B cell (primary cell): ENCODE measurements at regions not wholly inside any gene's neighbourhood (a gene's known extent, or its start where the extent isn't known, plus 50 kb on each side); places are given as distances from the start of the nearest gene placed in this dataset.

Experiments used
- ATAC-seq: fragments of 200-7000 bp; cut with Tn5 transposase; one replicate; pipeline ENCODE4 v1.10.0; 2021; ENCODE audit warnings: low read depth, mild to moderate bottlenecking, moderate number of reproducible peaks, moderate library complexity
- CTCF ChIA-PET: fragments of 350-600 bp; sonication (Branson Sonifier 250); formaldehyde crosslinking; loops from one replicate; lab custom pipeline; 2021; ENCODE audit warnings: antibody characterized with exemption, inconsistent platforms; lab: Charles Lee
- POLR2A ChIA-PET: fragments of 350-600 bp; sonication (Branson Sonifier 250); formaldehyde crosslinking; loops from one replicate; lab custom pipeline; 2021; ENCODE audit warnings: antibody characterized with exemption; lab: Charles Lee
- DNase-seq: peaks from one replicate; pipeline ENCODE4 v3.0.0; 2013
- H2AFZ ChIP-seq: 2 replicates; pipeline ENCODE4 v1.6.1; 2012; ENCODE audit warnings: mild to moderate bottlenecking, low read depth, low read length; ENCODE audit not compliant: insufficient read depth, poor library complexity, severe bottlenecking
- H3K27ac ChIP-seq, 2 donors: 1 replicate in 1 of 2; 2 replicates in 1 of 2; pipeline ENCODE4 v1.5.1; 2012 to 2013; ENCODE audit warnings: low read length in 2 of 2, mild to moderate bottlenecking in 2 of 2, moderate library complexity in 1 of 2
- H3K27me3 ChIP-seq, 4 experiments: fragments of 200-600 bp in 1 of 4; sonication (generic) in 1 of 4; replicated peaks in 1 of 4; 1 replicate in 2 of 4; 2 replicates in 2 of 4; pipeline versions ENCODE4 v1.6.1 to v1.7.0; 2013 to 2016; ENCODE audit warnings: low read length in 3 of 4, mild to moderate bottlenecking in 2 of 4, mixed read lengths in 1 of 4, moderate library complexity in 1 of 4; ENCODE audit not compliant: insufficient read depth in 4 of 4, control insufficient read depth in 3 of 4; ENCODE audit errors: control extremely low read depth in 1 of 4
- H3K36me3 ChIP-seq, 2 experiments: replicated peaks in 1 of 2; 1 replicate in 1 of 2; 2 replicates in 1 of 2; pipeline versions ENCODE4 v1.6.1 to v1.7.1; 2013; ENCODE audit warnings: low read length in 1 of 2; ENCODE audit not compliant: insufficient read depth in 2 of 2, control insufficient read depth in 1 of 2; ENCODE audit errors: control extremely low read depth in 1 of 2, extremely low read depth in 1 of 2
- H3K4me1 ChIP-seq, 2 donors: fragments of 200-600 bp in 1 of 2; sonication (generic) in 1 of 2; 1 replicate in 1 of 2; 2 replicates in 1 of 2; pipeline versions ENCODE4 v1.5.1 to v1.6.1; 2013 to 2017; ENCODE audit warnings: low read length in 2 of 2; ENCODE audit not compliant: control insufficient read depth in 2 of 2, insufficient read depth in 2 of 2
- H3K4me2 ChIP-seq: replicated peaks from 2 replicates; pipeline ENCODE3; 2012; ENCODE audit warnings: mild to moderate bottlenecking, low read depth, low read length; ENCODE audit not compliant: poor library complexity, severe bottlenecking
- H3K4me3 ChIP-seq, 5 experiments: fragments of 200-600 bp in 1 of 5; sonication (generic) in 1 of 5; 1 replicate in 3 of 5; 2 replicates in 2 of 5; pipeline versions ENCODE4 v1.5.1 to v1.7.0; 2011 to 2016; ENCODE audit warnings: low read length in 4 of 5, mild to moderate bottlenecking in 4 of 5, low read depth in 2 of 5, control low read depth in 1 of 5, moderate library complexity in 1 of 5; ENCODE audit not compliant: insufficient read depth in 1 of 5; ENCODE audit errors: control extremely low read depth in 1 of 5, extremely low read depth in 1 of 5
- H3K79me2 ChIP-seq: fragments of 200-600 bp; sonication (generic); one replicate; pipeline ENCODE4 v1.6.0; 2016; ENCODE audit warnings: low read length; ENCODE audit not compliant: control insufficient read depth, insufficient read depth
- H3K9ac ChIP-seq: fragments of 200-600 bp; sonication (generic); 2 replicates; pipeline ENCODE4 v1.6.1; 2017; ENCODE audit warnings: mild to moderate bottlenecking, low read length, moderate library complexity
- H3K9me3 ChIP-seq, 3 donors: one replicate each; pipeline versions ENCODE4 v1.6.1 to v1.7.1; 2013; ENCODE audit warnings: low read length in 2 of 3; ENCODE audit not compliant: control insufficient read depth in 2 of 3, insufficient read depth in 1 of 3; ENCODE audit errors: control extremely low read depth in 1 of 3
- H4K20me1 ChIP-seq: 2 replicates; pipeline ENCODE4 v1.6.0; 2012; ENCODE audit warnings: mild to moderate bottlenecking, low read length; ENCODE audit not compliant: insufficient read depth, control insufficient read depth, poor library complexity, severe bottlenecking
- H3K27ac Mint-ChIP-seq: one replicate; pipeline ENCODE4 v1.8.0; 2021; ENCODE audit warnings: mixed read lengths
- H3K27me3 Mint-ChIP-seq: one replicate; pipeline ENCODE4 v1.8.0; 2021; ENCODE audit warnings: mixed read lengths
- H3K4me1 Mint-ChIP-seq: one replicate; pipeline ENCODE4 v1.8.0; 2021; ENCODE audit warnings: mixed read lengths
- H3K4me3 Mint-ChIP-seq: one replicate; pipeline ENCODE4 v1.8.0; 2021; ENCODE audit warnings: mixed read lengths
- H3K9me3 Mint-ChIP-seq: one replicate; pipeline ENCODE4 v1.8.0; 2022; ENCODE audit warnings: mixed read lengths; ENCODE audit not compliant: insufficient read depth
- CTCF ChIP-seq: fragments of 200-600 bp; IDR thresholded peaks from one replicate; pipeline ENCODE4 v1.8.0; 2022; ENCODE audit warnings: antibody characterized with exemption, mild to moderate bottlenecking
- EZH2 ChIP-seq: IDR thresholded peaks from 2 replicates; pipeline ENCODE4 v1.6.1; 2012; ENCODE audit warnings: borderline replicate concordance, low read depth, mild to moderate bottlenecking, moderate library complexity, low read length; ENCODE audit not compliant: insufficient read depth, poor library complexity, severe bottlenecking
- WGBS: methylation state at CpG from one replicate; pipeline ENCODE4 v1.1.5; 2013; ENCODE audit warnings: missing lambda C conversion rate; ENCODE audit not compliant: insufficient coverage; 5-methylcytosine and 5-hydroxymethylcytosine counted together
- intact Hi-C: fragments of 100-400 bp; cut with micrococcal nuclease; formaldehyde crosslinking; loops from one replicate; pipeline ENCODE4 v1.10.0; 2022

DNA sequence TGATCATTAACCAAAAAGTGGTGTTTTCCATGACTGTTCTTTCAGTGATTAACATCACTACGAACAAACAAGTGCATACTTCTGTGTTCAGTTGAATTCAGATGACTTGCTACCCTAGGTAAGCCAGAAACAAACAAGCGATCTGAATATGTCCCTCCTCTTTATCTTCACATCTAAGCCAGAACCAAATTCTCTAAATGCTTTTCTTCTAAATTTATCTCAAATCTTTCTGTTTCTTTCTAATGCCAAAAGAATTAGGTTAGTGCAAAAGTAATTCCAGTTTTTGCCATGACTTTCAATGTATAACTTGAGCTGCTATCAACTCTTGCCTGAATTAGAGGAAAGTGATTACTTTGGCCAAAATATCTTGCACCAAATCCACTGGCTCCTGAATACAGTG is 481.2 kb downstream of the COL11A1 start:
- ATAC-seq (no peak), DNase-seq (no peak)
- no peaks in the 10 kb centered on the region for H3K4me1 ChIP-seq
- H3K4me2 ChIP-seq: no peak overlapping the region
- H3K4me3 Mint-ChIP-seq: no peak overlapping the region
- TF ChIP-seq EZH2: no peak
- TF ChIP-seq CTCF: no peak
- H3K27me3 ChIP-seq: no peaks in the 10 kb centered on the region
- no peaks in the 10 kb centered on the region for H3K36me3 ChIP-seq
- no peak overlapping the region for H3K27ac ChIP-seq
- H3K9ac ChIP-seq: no peak overlapping the region
- ChIA-PET CTCF (no interaction called here), POLR2A (no interaction called here)
- no peak overlapping the region for H2AFZ ChIP-seq
- H3K79me2 ChIP-seq: no peaks in the 10 kb centered on the region
- intact Hi-C loops: no loop called here
- no peaks in the 10 kb centered on the region for H3K4me1 Mint-ChIP-seq
- no peak overlapping the region for H3K27ac Mint-ChIP-seq
- no peaks in the 10 kb centered on the region for H3K27me3 Mint-ChIP-seq
- H4K20me1 ChIP-seq: no peaks in the 10 kb centered on the region
- no peak overlapping the region for H3K4me3 ChIP-seq
- peaks cover 0 to 2% (median 2%) of the 10 kb centered on the region in 3 donors for H3K9me3 ChIP-seq
- WGBS: 40% methylated on average over 2 of the region's 2 CpGs
- H3K9me3 Mint-ChIP-seq: no peaks in the 10 kb centered on the region

GRCh38 chr1:102615896-102616295 is 492.4 kb downstream of the COL11A1 start:
- H3K4me1 ChIP-seq: no peaks in the 10 kb centered on the region
- no peaks in the 10 kb centered on the region for H3K36me3 ChIP-seq
- DNase-seq (no peak), ATAC-seq (no peak)
- H3K9me3 ChIP-seq: no peaks in the 10 kb centered on the region
- H3K27me3 ChIP-seq: no peaks in the 10 kb centered on the region
- no peaks in the 10 kb centered on the region for H3K79me2 ChIP-seq
- H3K9me3 Mint-ChIP-seq: peaks cover 2% of the 10 kb centered on the region
- H3K9ac ChIP-seq: no peak overlapping the region
- no peak overlapping the region for H3K4me2 ChIP-seq
- H3K27ac ChIP-seq: no peak overlapping the region
- H2AFZ ChIP-seq: no peak overlapping the region
- H3K4me3 ChIP-seq: no peak overlapping the region
- ChIA-PET POLR2A (no interaction called here), CTCF (interaction anchor here (0.6 kb wide), 1 partner anchor 399 kb away, joined by 4 read pairs; no protein-coding TSS in a partner anchor)
- H4K20me1 ChIP-seq: no peaks in the 10 kb centered on the region
- H3K4me1 Mint-ChIP-seq: no peaks in the 10 kb centered on the region
- H3K27me3 Mint-ChIP-seq: no peaks in the 10 kb centered on the region
- no peak overlapping the region for H3K27ac Mint-ChIP-seq
- TF ChIP-seq CTCF: no peak
- TF ChIP-seq EZH2: no peak
- intact Hi-C loops: no loop called here
- no peak overlapping the region for H3K4me3 Mint-ChIP-seq
- WGBS: no CpG with 5 or more reads among the region's 2 CpGs
